ENCODE measurements at regions not wholly inside any gene's neighbourhood (a gene's known extent, or its start where the extent isn't known, plus 50 kb on each side); places are given as distances from the start of the nearest gene placed in this dataset.

- Histone ChIP-seq H3K9me3 (ENCODE audit: control insufficient read depth in 4 of 4, low read length in 3 of 4) (no peaks in the 10 kb centered on the region), H3K36me3 (ENCODE audit: control insufficient read depth in 4 of 4, insufficient read depth in 3 of 4, low read depth in 1 of 4, low read length in 3 of 4) (no peaks in the 10 kb centered on the region), H3K27ac (ENCODE audit: low read depth in 1 of 2, low read length in 2 of 2) (peak overlapping the region; percentile 90 to 91), H3K4me3 (ENCODE audit: low read depth in 1 of 3, low read length in 3 of 3) (peak overlapping the region in 1 of 3 donors; percentile 27), H3K9ac (ENCODE audit: low read depth in 1 of 2, low read length in 2 of 2) (peak overlapping the region in 1 of 2 donors; percentile 52), H3K4me1 (ENCODE audit: control insufficient read depth in 4 of 4, insufficient read depth in 4 of 4, low read length in 3 of 4) (peaks cover 3 to 59% (median 22%) of the 10 kb centered on the region in 4 donors), H3K27me3 (ENCODE audit: control insufficient read depth in 4 of 4, insufficient read depth in 4 of 4, low read length in 3 of 4) (no peaks in the 10 kb centered on the region)
- DNase-seq (ENCODE audit: low spot score): no peak
- 28% methylated on average over 3 of the region's 3 CpGs for WGBS
- TF ChIP-seq GABPA (IDR thresholded peaks at IDR 0.05 in 1 of 2, conservative IDR thresholded peaks at IDR 0.05 in 1 of 2) (peak in 1 of 2 donors; percentile 50), ATF3 (IDR thresholded peaks at IDR 0.05) (peak; percentile 81), REST (IDR thresholded peaks at IDR 0.05) (peak; percentile 77), RAD21 (IDR thresholded peaks at IDR 0.05) (peak; percentile 59 to 65), EGR1 (IDR thresholded peaks at IDR 0.05; ENCODE audit: low read depth in 2 of 2) (peak; percentile 69 to 85), ZBTB33 (IDR thresholded peaks at IDR 0.05) (peak; percentile 88), SP1 (IDR thresholded peaks at IDR 0.05) (peak; percentile 93), HNF4G (IDR thresholded peaks at IDR 0.05) (no peak), YY1 (IDR thresholded peaks at IDR 0.05) (peak; percentile 58), FOXA2 (IDR thresholded peaks at IDR 0.05) (peak; percentile 93), FOXA1 (IDR thresholded peaks at IDR 0.05) (peak; percentile 93), NR2F2 (IDR thresholded peaks at IDR 0.05) (peak; percentile 30), MAX (IDR thresholded peaks at IDR 0.05) (peak; percentile 95), HNF4A (conservative IDR thresholded peaks at IDR 0.05) (peak; percentile 68 to 80), TAF1 (conservative IDR thresholded peaks at IDR 0.05) (peak; percentile 67), JUND (IDR thresholded peaks at IDR 0.05) (peak; percentile 63 to 83), CTCF (IDR thresholded peaks at IDR 0.05; ENCODE audit: low read depth, low read length, missing input control) (no peak), RXRA (IDR thresholded peaks at IDR 0.05) (peak; percentile 97 to 98)
Measured at GRCh38 chr2:228841877-228842276, 429.2 kb downstream of the PID1 start.

All from liver (tissue), 8 donors.